Stimulated activated CD4-positive, alpha-beta T cell treated with anti-CD3 and anti-CD28 coated beads, Interleukin-4, amount 100 ng/mL, for 24 hours (primary cell): ENCODE measurements at regions not wholly inside any gene's neighbourhood (a gene's known extent, or its start where the extent isn't known, plus 50 kb on each side); places are given as distances from the start of the nearest gene placed in this dataset.

Source experiments
- DNase-seq: peaks from one replicate; pipeline ENCODE4 v3.0.0-alpha.2; 2020

DNA sequence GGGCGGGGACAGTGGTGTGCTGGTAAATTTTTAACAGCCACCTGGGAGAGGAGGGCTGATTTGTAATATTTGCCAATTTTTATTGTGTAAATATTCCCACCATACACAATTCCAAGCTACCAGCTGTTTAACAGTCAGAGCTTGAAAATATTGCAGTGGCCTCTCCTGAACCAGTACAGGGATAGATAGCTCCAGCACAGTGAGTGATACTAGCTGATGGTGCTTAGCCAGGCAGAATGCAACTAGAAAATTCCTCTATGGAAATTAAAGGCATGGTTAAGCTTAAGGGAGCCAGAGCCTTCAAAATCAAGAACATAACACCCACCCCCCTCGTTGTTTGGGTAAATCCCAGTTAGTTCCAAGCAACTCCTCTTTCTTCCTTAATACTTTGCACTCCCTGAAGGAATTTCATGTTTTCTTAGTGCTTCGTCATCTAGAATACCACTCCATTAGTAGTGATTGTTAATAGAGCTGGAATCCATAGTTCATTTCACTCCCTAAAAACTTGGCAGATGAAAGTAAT is 96.6 kb downstream of the CYB561 start:
- no peak for DNase-seq

DNA sequence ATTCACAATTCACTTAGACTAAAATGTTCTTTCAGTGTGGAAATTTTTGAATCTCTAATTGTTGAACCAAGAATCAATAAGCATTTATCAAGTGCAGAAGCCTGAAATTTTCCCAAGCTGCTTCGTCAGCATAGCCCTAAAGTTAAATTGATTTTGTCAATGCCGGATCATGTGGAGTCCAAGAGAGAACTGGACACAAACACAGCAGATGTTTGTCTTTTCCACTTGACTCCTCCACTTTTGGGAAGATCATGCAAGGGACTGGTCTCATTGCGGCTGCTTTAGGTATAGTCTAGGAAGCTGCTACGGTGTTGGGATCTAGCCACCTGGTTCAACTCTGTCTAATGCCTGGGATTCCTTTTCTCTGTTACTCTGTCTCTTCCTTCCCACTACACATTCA is 95.7 kb downstream of the CYB561 start:
- DNase-seq: no peak

GRCh38 chr17:63354256-63354655 is 91.8 kb downstream of the CYB561 start:
- DNase-seq: no peak

GRCh38 chr17:63356337-63356757 is 89.8 kb downstream of the CYB561 start:
- no peak for DNase-seq

DNA sequence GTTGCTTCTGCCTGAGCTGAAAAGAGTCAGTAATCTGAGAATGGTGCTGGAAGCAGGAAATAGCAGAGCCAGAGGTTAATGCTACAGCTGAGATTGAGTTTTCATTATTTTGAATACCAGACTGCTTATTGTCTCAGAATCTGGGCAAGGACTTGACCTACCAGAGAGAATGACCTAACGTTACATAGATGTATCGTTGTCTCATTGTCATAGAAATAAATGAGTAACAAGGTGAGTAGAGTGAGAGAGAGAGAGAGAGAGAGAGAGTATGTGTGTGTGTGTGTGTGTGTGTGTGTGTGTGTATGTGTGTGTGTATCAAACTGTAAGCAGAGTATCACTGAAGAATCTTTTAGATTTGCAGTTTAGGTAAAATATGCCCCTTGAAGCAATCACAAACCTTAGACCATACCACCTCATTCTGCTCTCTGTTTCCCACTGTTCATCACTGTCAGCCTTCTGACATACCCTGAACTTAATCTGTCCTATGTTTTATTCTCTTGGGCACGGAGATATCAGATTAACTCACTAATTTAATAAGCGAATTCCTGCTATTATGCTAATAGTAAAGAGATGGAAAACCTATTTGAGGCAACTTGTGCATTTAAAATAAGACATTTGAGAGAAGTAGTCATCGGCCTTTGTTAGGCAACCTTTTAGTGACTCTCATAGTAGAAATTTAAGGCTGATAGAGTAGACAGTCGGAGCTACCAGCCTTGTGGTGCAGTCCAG is 87.8 kb downstream of the CYB561 start:
- no peak for DNase-seq

DNA sequence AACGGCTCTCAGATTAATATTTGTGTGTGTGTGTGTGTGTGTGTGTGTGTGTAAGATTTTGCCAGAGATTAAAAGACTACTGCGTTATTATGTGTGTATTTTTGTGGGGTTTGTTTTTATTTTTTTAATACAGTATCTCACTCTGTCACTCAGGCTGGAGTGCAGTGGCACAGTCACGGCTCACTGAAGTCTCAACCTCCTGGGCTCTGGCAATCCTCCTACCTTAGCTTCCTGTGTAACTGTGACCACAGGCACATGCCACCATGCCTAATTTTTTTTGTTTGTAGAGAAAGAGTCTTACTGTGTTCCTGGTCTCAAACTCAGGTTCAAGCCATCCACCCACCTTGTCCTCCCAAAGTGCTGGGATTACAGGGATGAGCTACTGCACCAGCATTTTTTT is 87.2 kb downstream of the CYB561 start:
- no peak for DNase-seq

DNA sequence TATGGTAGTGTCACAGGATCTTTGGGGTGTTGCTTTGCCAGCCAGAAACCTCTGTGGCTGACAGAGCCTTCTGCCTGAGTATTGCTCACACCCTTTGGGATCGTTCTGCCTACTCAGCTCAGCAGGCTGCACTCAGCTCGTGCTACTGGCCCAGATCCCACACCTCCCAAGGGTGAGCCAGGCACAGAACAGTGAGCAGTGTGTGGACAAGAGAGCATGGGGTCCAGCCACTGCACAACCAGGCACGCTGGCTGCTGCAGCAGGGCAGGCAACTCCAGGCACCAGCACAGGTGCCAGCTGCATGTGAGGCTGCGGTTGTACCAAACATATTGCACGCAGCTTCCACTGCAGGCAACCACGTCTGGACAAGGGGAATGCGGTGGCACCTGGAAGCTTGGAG is 84.9 kb downstream of the CYB561 start:
- no peak for DNase-seq

DNA sequence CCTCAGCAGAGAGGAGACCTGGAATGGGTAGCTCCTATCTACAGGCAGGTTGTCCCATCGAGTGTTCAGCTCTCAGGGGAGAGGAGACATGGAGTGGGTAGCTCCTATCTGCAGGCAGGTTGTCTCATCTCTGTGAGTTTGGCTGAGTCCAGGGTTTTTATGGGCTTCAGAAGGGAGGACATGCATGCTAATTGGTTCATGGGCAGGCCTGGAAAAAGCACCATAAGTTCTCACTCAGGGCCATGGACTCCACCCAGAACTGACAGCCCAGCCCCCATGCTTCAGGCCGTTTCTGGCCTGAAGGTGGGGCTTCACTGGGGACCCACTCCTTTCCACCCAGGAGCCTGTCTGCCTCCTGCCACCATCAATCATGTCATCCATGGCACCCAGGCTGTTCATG is 84.0 kb downstream of the CYB561 start:
- no peak for DNase-seq

DNA sequence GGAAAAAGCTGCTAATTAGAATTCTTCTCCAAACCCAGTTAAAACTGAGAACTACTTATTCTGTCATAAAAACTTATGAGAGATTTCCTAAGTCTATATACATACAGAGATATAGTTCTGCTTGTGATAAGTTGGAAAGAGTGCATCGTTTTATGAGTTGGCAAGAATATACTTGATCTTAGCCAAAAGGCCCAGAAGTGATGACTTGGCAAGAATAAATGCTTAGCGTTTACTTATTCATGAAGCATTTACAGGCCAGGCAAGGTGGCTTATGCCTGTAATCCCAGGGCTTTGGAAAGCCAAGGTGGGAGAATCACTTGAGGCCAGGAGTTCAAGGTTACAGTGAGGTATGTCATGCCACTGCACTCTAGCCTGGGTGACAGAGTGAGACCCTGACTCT is 81.7 kb downstream of the CYB561 start:
- DNase-seq: no peak

DNA sequence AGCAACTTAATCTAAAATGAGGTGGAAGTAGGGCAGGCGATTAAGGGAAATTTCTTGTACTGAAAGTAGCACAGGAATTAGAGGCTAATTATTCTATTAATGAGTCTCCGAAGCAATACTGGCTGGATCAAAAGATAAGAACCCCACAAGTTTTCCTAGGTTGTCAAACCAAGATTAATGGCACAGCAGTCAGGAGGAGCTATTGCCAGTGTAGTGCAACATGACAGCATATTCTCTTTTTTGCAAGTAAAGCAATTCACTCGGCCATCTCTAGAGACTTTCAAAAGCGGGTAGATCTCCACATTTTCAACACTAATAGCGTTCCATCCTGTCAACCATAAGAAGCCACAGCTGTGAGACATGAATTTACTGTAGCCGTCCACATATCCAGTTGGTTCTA is 81.2 kb downstream of the CYB561 start:
- DNase-seq: no peak

DNA sequence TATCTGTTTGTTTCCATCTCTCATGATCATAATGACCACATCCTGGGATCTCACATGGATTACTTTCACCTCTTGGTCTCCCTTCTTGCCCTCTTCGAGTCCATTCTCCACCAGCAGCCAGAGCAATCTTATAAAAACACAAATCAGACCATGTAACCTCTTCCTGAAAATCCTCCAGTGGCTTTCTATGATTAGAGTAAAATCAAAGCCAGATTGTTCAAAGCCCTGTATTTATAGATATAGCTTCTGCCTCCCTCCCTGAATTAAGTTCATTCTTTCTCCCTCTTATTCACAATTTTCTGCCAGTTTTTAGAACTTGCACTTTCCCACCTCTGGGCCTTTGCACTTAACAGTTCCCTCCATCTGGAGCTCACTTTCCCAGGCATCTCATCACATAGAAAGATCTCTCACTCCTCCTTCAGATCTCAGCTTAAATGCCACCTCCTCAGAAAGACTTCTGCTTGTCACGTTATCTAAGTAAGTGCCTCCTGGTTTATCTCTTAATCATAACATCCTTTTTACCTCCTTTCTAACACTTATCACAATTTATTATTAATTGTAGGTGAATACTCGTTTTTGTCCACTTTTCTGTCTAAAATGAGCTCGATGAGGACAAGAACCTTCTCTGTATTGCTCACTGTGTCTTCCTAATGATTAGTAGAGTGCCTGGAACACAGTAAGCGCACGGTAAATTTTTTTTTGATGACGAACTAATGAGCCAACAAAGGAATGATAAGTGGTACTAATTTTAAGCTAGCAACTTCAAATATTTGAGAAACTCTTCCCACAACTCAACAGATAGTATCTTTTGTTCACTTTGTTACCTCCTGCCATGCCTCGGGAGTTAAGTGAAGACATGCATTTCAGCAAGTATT is 80.5 kb downstream of the CYB561 start:
- DNase-seq: no peak

DNA sequence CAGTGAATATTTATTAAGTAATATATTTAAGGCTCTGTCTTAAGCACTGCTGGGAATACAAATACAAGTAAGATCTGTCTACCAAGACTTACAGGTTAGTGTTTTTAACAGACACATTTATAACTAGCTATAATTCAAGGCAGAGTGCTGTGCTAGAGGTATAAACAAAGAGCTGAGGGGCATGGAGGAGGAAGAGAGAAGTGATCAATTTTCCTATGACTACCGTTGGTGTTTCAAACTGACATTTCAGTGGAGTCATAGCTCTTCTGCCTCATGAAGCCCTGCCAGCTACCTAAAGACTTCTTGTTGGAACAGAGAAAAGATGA is 79.9 kb downstream of the CYB561 start:
- DNase-seq: no peak

DNA sequence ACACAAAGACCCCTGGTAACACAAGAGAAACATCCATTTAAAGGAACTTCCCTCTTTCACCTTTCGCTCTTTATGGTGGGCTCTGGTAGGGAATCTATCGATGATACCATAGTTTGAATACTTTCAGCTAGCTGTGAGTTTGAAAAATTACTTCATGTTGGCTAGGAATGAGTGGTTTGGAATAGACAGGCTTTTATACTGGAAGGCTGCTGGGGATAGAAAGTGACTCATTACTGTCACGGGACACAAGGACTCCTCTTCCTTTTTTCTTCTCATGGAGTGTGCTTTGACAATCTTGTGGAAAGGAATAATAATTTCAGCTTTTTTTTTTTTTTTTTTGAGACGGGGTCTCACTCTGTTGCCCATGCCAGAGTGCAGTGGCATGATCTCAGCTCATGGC is 76.9 kb downstream of the CYB561 start:
- DNase-seq: no peak

DNA sequence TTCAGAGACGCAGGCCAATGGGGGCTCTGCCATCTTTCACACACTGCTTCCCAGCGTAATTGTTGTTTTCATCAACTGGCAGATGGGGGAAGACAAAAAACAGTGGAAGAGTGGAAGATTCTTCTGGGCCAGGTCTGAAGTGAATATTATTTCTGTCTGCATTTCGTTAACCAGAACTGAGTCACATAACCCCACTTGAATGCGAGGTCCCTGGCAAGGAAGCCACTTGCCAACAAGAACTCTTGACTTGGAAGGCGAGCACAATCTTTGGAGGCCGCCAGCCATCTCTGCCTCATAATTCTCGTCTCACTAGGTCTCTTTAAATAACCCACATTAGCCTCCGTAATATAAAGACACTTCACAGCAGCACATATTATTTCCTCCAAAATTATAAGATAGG is 75.4 kb downstream of the CYB561 start:
- no peak for DNase-seq

DNA sequence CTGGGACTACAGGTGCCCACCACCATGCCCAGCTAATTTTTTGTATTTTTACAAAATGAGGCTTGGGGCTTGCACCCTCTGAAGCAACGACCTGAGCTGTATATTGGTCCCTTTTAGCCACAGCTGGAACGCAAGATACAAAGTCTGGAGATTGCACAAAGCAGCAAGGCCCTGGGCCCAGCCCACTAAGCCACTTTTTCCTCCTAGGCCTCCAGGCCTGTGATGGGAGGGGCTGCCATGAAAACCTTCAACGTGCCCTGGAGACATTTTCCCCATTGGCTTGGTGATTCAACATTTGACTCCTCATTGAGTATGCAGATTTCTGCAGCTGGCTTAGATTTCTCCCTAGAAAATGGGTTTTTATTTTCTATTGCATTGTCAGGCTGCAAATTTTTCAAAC is 69.2 kb downstream of the CYB561 start:
- DNase-seq: no peak

- no peak for DNase-seq
These were observed 67.4 kb downstream of the CYB561 start for GRCh38 chr17:63378411-63379375.

DNA sequence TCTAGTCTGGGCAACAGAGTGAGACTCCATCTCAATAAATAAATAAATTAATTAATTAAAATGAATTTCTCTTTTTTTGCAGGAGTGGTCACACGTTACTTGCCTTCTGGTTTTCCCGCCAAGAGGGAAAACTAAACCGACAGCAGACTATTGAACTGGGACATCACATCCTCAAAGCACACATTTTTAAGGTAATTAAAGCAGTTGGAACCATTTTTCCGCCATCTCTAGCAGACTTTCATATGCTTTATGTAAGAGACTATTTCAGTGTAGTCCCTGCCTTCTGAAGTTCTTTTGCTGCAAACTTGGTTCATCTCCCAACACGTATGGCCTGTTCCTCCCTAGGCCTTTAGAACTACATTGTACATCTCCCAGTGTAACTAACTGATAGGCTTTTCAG is 66.5 kb downstream of the CYB561 start:
- no peak for DNase-seq

DNA sequence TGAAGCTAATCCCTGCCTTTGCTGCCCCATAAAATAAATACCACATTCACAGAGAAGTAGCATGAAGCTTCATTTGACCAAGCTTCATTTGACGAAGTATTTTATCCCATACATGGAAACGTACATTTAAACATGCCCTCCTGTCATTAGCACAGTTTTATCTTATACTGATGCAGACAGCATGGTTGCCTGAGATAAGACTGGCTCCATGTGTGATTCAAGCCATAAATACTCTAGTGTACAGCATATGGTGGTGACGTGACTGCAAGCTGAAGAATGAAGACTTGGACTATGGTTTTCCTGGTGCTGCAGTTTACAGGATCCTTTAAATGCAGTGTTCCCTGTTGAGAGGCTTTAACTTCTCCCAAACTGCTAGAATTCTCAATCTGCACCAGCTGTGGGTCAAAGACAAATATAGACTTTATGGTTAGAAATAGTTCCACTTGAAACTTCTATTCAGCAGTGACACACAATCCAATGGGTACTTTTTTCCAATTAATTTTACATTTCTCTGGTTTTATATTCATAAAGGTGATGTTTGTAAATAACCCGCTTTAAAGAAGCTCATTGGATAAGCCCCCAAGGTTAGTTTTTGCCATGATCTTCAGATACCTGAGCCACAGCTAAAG is 64.9 kb downstream of the CYB561 start:
- DNase-seq: no peak

DNA sequence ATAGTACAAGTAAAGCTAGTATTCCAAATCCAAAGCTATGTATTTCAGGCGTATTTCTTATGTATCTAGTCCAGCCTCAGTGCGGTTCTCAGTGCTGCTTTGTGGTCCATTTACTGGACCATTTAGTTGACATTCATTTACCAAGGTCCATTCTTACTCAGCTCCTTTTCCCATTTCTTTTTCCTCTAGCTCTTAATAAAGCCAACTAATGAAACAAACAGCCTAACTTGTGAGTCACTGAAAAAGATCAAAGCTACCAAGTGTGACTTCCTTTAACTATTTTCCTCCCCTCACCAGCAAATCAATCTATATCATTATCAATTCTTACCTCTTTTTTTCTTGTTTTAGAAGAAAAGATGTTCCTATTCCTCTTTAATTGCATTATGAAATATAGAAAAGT is 64.0 kb downstream of the CYB561 start:
- no peak for DNase-seq
